ENCODE measurements at regions not wholly inside any gene's neighbourhood (a gene's known extent, or its start where the extent isn't known, plus 50 kb on each side); places are given as distances from the start of the nearest gene placed in this dataset.

DNA sequence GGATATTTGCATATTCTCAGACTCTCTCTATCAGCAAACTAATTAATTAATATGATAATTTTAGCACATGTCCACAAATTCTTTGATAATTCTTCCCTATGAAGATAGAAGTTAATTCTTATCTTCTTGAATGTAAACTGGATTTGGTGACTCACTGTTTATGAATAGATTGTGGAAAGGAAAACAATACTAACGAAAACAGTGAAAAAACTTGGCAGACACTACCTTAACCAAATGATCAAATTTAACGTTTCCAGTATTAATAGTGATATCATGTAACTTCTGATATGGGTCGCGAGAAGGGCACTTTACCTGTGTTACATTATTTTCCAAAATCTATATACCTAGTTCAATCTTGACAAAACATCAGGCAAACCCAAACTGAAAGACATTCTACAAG is 401.0 kb downstream of the SI start:
- TF ChIP-seq, protein P1, sequence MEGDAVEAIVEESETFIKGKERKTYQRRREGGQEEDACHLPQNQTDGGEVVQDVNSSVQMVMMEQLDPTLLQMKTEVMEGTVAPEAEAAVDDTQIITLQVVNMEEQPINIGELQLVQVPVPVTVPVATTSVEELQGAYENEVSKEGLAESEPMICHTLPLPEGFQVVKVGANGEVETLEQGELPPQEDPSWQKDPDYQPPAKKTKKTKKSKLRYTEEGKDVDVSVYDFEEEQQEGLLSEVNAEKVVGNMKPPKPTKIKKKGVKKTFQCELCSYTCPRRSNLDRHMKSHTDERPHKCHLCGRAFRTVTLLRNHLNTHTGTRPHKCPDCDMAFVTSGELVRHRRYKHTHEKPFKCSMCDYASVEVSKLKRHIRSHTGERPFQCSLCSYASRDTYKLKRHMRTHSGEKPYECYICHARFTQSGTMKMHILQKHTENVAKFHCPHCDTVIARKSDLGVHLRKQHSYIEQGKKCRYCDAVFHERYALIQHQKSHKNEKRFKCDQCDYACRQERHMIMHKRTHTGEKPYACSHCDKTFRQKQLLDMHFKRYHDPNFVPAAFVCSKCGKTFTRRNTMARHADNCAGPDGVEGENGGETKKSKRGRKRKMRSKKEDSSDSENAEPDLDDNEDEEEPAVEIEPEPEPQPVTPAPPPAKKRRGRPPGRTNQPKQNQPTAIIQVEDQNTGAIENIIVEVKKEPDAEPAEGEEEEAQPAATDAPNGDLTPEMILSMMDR (conservative IDR thresholded peaks at IDR 0.05; ENCODE audit: low read depth, low read length) = no peak
- Histone ChIP-seq H3K27me3 (replicated peaks; ENCODE audit: insufficient read depth, low read depth, low read length, poor library complexity) (no peaks in the 10 kb centered on the region), H3K27ac (ENCODE audit: low read depth, low read length, poor library complexity, severe bottlenecking) (no peak overlapping the region), H3K9me3 (ENCODE audit: low read depth, low read length, poor library complexity, severe bottlenecking) (no peaks in the 10 kb centered on the region), H3K4me3 (ENCODE audit: low read depth, low read length, poor library complexity, severe bottlenecking) (no peak overlapping the region), H3K4me1 (ENCODE audit: insufficient read depth, low read length, poor library complexity, severe bottlenecking) (no peaks in the 10 kb centered on the region), H3K36me3 (ENCODE audit: insufficient read depth, low read length, poor library complexity, severe bottlenecking) (no peaks in the 10 kb centered on the region)
- intact Hi-C loops (cut with micrococcal nuclease; ENCODE audit: unreplicated experiment) = no loop called here
- no TSS peak for BruUV-seq (replicated peaks)
- CTCF ChIA-PET = no interaction called here
- no peak for DNase-seq (ENCODE audit: low spot score)
- POLR2A ChIA-PET (ENCODE audit: low non-redundant PET) = no interaction called here

DNA sequence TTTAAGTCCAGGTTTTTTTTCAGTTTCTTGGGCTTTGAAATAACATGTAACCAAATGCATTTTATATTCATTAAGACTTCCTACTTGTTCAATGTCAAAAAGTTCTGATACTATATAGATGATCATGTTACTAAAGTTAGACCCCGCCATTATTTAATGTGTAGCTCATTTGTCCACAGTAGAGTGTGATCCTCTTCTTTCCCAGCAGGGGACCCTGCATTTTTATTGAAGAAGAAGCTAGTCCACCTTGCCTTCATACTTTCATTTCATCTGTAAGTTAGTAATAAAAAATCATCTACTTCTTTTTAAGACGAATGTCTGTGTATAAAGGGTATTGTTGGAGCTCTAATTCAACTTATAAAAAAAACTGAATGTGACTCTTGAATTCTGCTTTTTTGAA is 404.6 kb downstream of the SI start:
- TF ChIP-seq EZH2 (IDR thresholded peaks at IDR 0.05; ENCODE audit: borderline replicate concordance, low read depth, low read length, poor library complexity, severe bottlenecking) = no peak
- TF ChIP-seq, protein P1 (conservative IDR thresholded peaks at IDR 0.05; ENCODE audit: low read depth, low read length) = no peak
- POLR2A ChIA-PET (ENCODE audit: low non-redundant PET) = no interaction called here
- no TSS peak for BruUV-seq (replicated peaks)

DNA sequence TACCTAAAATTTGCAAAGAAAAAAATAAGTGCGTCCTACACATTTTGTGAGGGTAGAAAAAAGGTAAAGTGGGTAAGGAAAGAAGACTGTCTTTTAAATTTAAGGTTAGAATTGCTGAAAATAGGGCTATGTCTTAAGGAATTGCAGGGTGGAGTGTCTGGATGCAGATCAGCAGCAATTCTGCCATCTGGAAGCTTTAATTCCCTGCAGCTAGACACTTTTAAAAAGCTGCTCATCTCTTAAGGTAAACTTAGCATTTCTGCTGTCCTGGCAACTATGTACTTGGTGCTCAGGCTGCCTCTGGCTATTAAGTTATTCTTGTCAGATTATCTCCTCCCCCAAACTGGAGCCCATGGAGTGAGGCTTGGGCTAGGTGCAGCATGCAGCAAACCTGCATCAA is 420.2 kb downstream of the SI start:
- Histone ChIP-seq H3K9me3 (ENCODE audit: low read depth, low read length, poor library complexity, severe bottlenecking) (no peaks in the 10 kb centered on the region), H3K27ac (ENCODE audit: low read depth, low read length, poor library complexity, severe bottlenecking) (no peak overlapping the region), H3K4me1 (ENCODE audit: insufficient read depth, low read length, poor library complexity, severe bottlenecking) (no peaks in the 10 kb centered on the region), H3K4me3 (ENCODE audit: low read depth, low read length, poor library complexity, severe bottlenecking) (no peak overlapping the region), H3K36me3 (ENCODE audit: insufficient read depth, low read length, poor library complexity, severe bottlenecking) (no peaks in the 10 kb centered on the region), H3K27me3 (replicated peaks; ENCODE audit: insufficient read depth, low read depth, low read length, poor library complexity) (no peaks in the 10 kb centered on the region)
- no TSS peak for BruUV-seq (replicated peaks)
- intact Hi-C loops (cut with micrococcal nuclease; ENCODE audit: unreplicated experiment) = no loop called here
- DNase-seq (ENCODE audit: low spot score) = no peak
- no peak for TF ChIP-seq EZH2 (IDR thresholded peaks at IDR 0.05; ENCODE audit: borderline replicate concordance, low read depth, low read length, poor library complexity, severe bottlenecking)
- TF ChIP-seq, protein P1 (conservative IDR thresholded peaks at IDR 0.05; ENCODE audit: low read depth, low read length) = no peak
- POLR2A ChIA-PET (ENCODE audit: low non-redundant PET) = no interaction called here
- CTCF ChIA-PET = no interaction called here

More for the DNA sequence above, 404.6 kb downstream of the SI start:
- CTCF ChIA-PET = no interaction called here
- Histone ChIP-seq H3K27ac (ENCODE audit: low read depth, low read length, poor library complexity, severe bottlenecking) (no peak overlapping the region), H3K4me3 (ENCODE audit: low read depth, low read length, poor library complexity, severe bottlenecking) (no peak overlapping the region), H3K36me3 (ENCODE audit: insufficient read depth, low read length, poor library complexity, severe bottlenecking) (no peaks in the 10 kb centered on the region), H3K27me3 (replicated peaks; ENCODE audit: insufficient read depth, low read depth, low read length, poor library complexity) (no peaks in the 10 kb centered on the region), H3K4me1 (ENCODE audit: insufficient read depth, low read length, poor library complexity, severe bottlenecking) (no peaks in the 10 kb centered on the region), H3K9me3 (ENCODE audit: low read depth, low read length, poor library complexity, severe bottlenecking) (no peaks in the 10 kb centered on the region)
- peak; percentile 5 for DNase-seq (ENCODE audit: low spot score)
- intact Hi-C loops (cut with micrococcal nuclease; ENCODE audit: unreplicated experiment) = no loop called here

All from A673 (cell line).